Tibial artery (tissue), 4 donors: ENCODE measurements at regions not wholly inside any gene's neighbourhood (a gene's known extent, or its start where the extent isn't known, plus 50 kb on each side); places are given as distances from the start of the nearest gene placed in this dataset.

ENCODE experiments used
- DNase-seq, 2 donors: peaks; one replicate each; pipeline ENCODE4 v3.0.0-alpha.2; 2019
- H3K27ac ChIP-seq, 2 donors: fragments of 200-600 bp; sonication (generic) in 1 of 2; 1 replicate in 1 of 2; 2 replicates in 1 of 2; pipeline ENCODE4 v1.5.1; 2018 to 2019; ENCODE audit warnings: mild to moderate bottlenecking in 1 of 2
- H3K27me3 ChIP-seq, 2 donors: fragments of 200-600 bp; sonication (generic) in 1 of 2; one replicate each; pipeline versions ENCODE4 v1.5.1 to v1.6.0; 2016 to 2019
- H3K36me3 ChIP-seq, 3 donors: fragments of 200-600 bp; sonication (generic) in 2 of 3; one replicate each; pipeline ENCODE4 v1.5.1; 2016 to 2019; ENCODE audit warnings: mild to moderate bottlenecking in 2 of 3
- H3K4me1 ChIP-seq, 4 donors: fragments of 200-600 bp; sonication (generic) in 2 of 4; 1 replicate in 3 of 4; 2 replicates in 1 of 4; pipeline ENCODE4 v1.5.1; 2016 to 2019
- H3K4me3 ChIP-seq, 2 donors: fragments of 200-600 bp; sonication (generic) in 1 of 2; 1 replicate in 1 of 2; 2 replicates in 1 of 2; pipeline ENCODE4 v1.5.1; 2018 to 2019; ENCODE audit warnings: mild to moderate bottlenecking in 2 of 2
- H3K9me3 ChIP-seq, 3 donors: fragments of 200-600 bp; sonication (generic) in 1 of 3; one replicate each; pipeline ENCODE4 v1.5.1; 2016 to 2019
- CTCF ChIP-seq, 2 experiments: fragments of 200-600 bp in 1 of 2; fragments of 450-650 bp in 1 of 2; IDR thresholded peaks; one replicate each; pipeline ENCODE4 v1.5.1; 2017 to 2019; ENCODE audit warnings: antibody characterized with exemption in 2 of 2, mild to moderate bottlenecking in 1 of 2, moderate library complexity in 1 of 2
- intact Hi-C: fragments of 100-400 bp; cut with DNase I; formaldehyde crosslinking; loops from one replicate; pipeline ENCODE4 v1.15.0; 2023; ENCODE audit warnings: low total_unique reads

- H3K36me3 ChIP-seq: no peaks in the 10 kb centered on the region
- intact Hi-C loops: no loop called here
Observed at GRCh38 chr2:42914860-42915259, 122.5 kb upstream of the HAAO start.

GRCh38 chr2:42914314-42914713 is 121.9 kb upstream of the HAAO start:
- H3K4me1 ChIP-seq: peaks cover 0 to 36% (median 20%) of the 10 kb centered on the region in 4 donors
- DNase-seq: peak in 1 of 2 donors; percentile 9
- peak overlapping the region in 1 of 2 donors; percentile 17 for H3K27ac ChIP-seq
- TF ChIP-seq CTCF (IDR thresholded peaks at IDR 0.05): no peak
- no peaks in the 10 kb centered on the region for H3K9me3 ChIP-seq
- no peaks in the 10 kb centered on the region for H3K27me3 ChIP-seq
- intact Hi-C loops: no loop called here
- no peaks in the 10 kb centered on the region for H3K36me3 ChIP-seq
- no peak overlapping the region for H3K4me3 ChIP-seq

More at GRCh38 chr2:42914860-42915259, 122.5 kb upstream of the HAAO start:
- Histone ChIP-seq H3K4me1 (peaks cover 0 to 31% (median 17%) of the 10 kb centered on the region in 4 donors), H3K4me3 (no peak overlapping the region), H3K9me3 (no peaks in the 10 kb centered on the region), H3K27me3 (no peaks in the 10 kb centered on the region), H3K27ac (no peak overlapping the region)
- TF ChIP-seq CTCF (IDR thresholded peaks at IDR 0.05): no peak
- no peak for DNase-seq

GRCh38 chr2:42913280-42913878 is 121.0 kb upstream of the HAAO start:
- Histone ChIP-seq H3K36me3 (no peaks in the 10 kb centered on the region), H3K4me1 (peaks cover 0 to 45% (median 30%) of the 10 kb centered on the region in 4 donors), H3K27me3 (no peaks in the 10 kb centered on the region), H3K4me3 (no peak overlapping the region), H3K27ac (peak overlapping the region; percentile 17 to 27), H3K9me3 (no peaks in the 10 kb centered on the region)
- no peak for TF ChIP-seq CTCF (IDR thresholded peaks at IDR 0.05)
- DNase-seq: no peak
- intact Hi-C loops: no loop called here

- H3K4me1 ChIP-seq: peaks cover 0 to 71% (median 54%) of the 10 kb centered on the region in 4 donors
- no peak for TF ChIP-seq CTCF (IDR thresholded peaks at IDR 0.05)
- intact Hi-C loops: no loop called here
- no peaks in the 10 kb centered on the region for H3K9me3 ChIP-seq
- H3K27me3 ChIP-seq: no peaks in the 10 kb centered on the region
- DNase-seq: no peak
- peak overlapping the region; percentile 47 to 87 for H3K27ac ChIP-seq
- no peak overlapping the region for H3K4me3 ChIP-seq
- no peaks in the 10 kb centered on the region for H3K36me3 ChIP-seq
Observed at GRCh38 chr2:42910645-42911405, 118.4 kb upstream of the HAAO start.

- H3K4me1 ChIP-seq: peaks cover 4 to 80% (median 61%) of the 10 kb centered on the region in 4 donors
- no peak for TF ChIP-seq CTCF (IDR thresholded peaks at IDR 0.05)
- intact Hi-C loops: no loop called here
- no peak for DNase-seq
- no peaks in the 10 kb centered on the region for H3K36me3 ChIP-seq
- H3K27ac ChIP-seq: peak overlapping the region; percentile 47 to 87
- no peaks in the 10 kb centered on the region for H3K27me3 ChIP-seq
- no peaks in the 10 kb centered on the region for H3K9me3 ChIP-seq
- H3K4me3 ChIP-seq: no peak overlapping the region
Observed at GRCh38 chr2:42909966-42910365, 117.6 kb upstream of the HAAO start.
